Panc1 (cell line): ENCODE measurements at regions not wholly inside any gene's neighbourhood (a gene's known extent, or its start where the extent isn't known, plus 50 kb on each side); places are given as distances from the start of the nearest gene placed in this dataset.

Source experiments
- CTCF ChIP-seq: fragments of 450-650 bp; IDR thresholded peaks from 2 replicates; pipeline ENCODE4 v1.5.1; 2017; ENCODE audit warnings: mild to moderate bottlenecking
- TCF7L2 ChIP-seq: IDR thresholded peaks from 2 replicates; pipeline ENCODE4 v1.6.1; 2011; ENCODE audit warnings: mild to moderate bottlenecking, low read depth, low read length, inconsistent platforms

- TF ChIP-seq TCF7L2 (no peak), CTCF (no peak)
Measured at GRCh38 chr7:68911754-68912153, 686.5 kb upstream of the AUTS2 start.
